Sigmoid colon (tissue), 3 donors: ENCODE measurements at regions not wholly inside any gene's neighbourhood (a gene's known extent, or its start where the extent isn't known, plus 50 kb on each side); places are given as distances from the start of the nearest gene placed in this dataset.

Experiments used
- POLR2A ChIP-seq, 2 donors: fragments of 450-650 bp; IDR thresholded peaks; one replicate each; pipeline ENCODE4 v1.6.1; 2016; ENCODE audit warnings: antibody characterized with exemption in 2 of 2, mild to moderate bottlenecking in 2 of 2, moderate library complexity in 2 of 2
- TF ChIP-seq, protein P1 (sequence below), 4 experiments: fragments of 450-650 bp in 3 of 4; fragments of 200-600 bp in 1 of 4; IDR thresholded peaks; one replicate each; pipeline ENCODE4 v1.5.1; 2016 to 2019; ENCODE audit warnings: antibody characterized with exemption in 4 of 4, mild to moderate bottlenecking in 3 of 4, moderate library complexity in 2 of 4

- TF ChIP-seq, protein P1, sequence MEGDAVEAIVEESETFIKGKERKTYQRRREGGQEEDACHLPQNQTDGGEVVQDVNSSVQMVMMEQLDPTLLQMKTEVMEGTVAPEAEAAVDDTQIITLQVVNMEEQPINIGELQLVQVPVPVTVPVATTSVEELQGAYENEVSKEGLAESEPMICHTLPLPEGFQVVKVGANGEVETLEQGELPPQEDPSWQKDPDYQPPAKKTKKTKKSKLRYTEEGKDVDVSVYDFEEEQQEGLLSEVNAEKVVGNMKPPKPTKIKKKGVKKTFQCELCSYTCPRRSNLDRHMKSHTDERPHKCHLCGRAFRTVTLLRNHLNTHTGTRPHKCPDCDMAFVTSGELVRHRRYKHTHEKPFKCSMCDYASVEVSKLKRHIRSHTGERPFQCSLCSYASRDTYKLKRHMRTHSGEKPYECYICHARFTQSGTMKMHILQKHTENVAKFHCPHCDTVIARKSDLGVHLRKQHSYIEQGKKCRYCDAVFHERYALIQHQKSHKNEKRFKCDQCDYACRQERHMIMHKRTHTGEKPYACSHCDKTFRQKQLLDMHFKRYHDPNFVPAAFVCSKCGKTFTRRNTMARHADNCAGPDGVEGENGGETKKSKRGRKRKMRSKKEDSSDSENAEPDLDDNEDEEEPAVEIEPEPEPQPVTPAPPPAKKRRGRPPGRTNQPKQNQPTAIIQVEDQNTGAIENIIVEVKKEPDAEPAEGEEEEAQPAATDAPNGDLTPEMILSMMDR (IDR thresholded peaks at IDR 0.05): no peak
- no peak for TF ChIP-seq POLR2A (IDR thresholded peaks at IDR 0.05)
These were observed 341.0 kb upstream of the SULF2 start for GRCh38 chr20:48126227-48126740.
